HL-60 (cell line): ENCODE measurements at regions not wholly inside any gene's neighbourhood (a gene's known extent, or its start where the extent isn't known, plus 50 kb on each side); places are given as distances from the start of the nearest gene placed in this dataset.

ENCODE experiments used
- CTCF ChIP-seq: IDR thresholded peaks from one replicate; pipeline ENCODE4 v1.5.1; 2011; ENCODE audit warnings: low read length, control low read depth, inconsistent platforms; ENCODE audit not compliant: insufficient read depth
- GABPA ChIP-seq: IDR thresholded peaks from 2 replicates; pipeline ENCODE4 v1.6.1; 2012; ENCODE audit warnings: low read depth
- POLR2AphosphoS5 ChIP-seq: IDR thresholded peaks from 2 replicates; pipeline ENCODE4 v1.6.1; 2012; ENCODE audit warnings: low read depth
- SPI1 ChIP-seq: IDR thresholded peaks from 2 replicates; pipeline ENCODE4 v1.6.1; 2012; ENCODE audit warnings: low read depth, mild to moderate bottlenecking, borderline replicate concordance
- TF ChIP-seq, protein P1 (sequence below): IDR thresholded peaks from 2 replicates; pipeline ENCODE4 v1.6.1; 2012; ENCODE audit warnings: low read depth; ENCODE audit not compliant: insufficient replicate concordance

DNA sequence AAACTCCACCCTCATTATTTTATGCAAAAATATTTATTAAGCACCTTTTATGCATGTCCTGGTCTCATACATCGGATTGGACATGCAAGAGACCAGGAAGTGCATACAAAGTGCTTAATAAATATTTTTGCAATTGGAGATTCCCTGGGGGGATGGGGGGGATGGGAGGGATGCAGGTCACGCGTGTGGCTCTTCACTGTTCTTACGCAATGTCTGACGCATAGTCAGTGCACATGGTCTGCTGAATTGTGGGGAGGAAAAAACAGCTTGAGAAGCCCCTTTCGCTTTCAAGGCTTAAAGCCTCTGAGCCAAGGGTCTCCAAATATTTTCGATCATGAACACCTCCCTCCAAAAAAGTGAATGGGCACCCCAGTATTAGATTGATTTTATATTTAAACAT, 96.7 kb upstream of the XYLT1 start:
- TF ChIP-seq POLR2AphosphoS5 (no peak), CTCF (no peak), GABPA (no peak), SPI1 (no peak)
- TF ChIP-seq, protein P1, sequence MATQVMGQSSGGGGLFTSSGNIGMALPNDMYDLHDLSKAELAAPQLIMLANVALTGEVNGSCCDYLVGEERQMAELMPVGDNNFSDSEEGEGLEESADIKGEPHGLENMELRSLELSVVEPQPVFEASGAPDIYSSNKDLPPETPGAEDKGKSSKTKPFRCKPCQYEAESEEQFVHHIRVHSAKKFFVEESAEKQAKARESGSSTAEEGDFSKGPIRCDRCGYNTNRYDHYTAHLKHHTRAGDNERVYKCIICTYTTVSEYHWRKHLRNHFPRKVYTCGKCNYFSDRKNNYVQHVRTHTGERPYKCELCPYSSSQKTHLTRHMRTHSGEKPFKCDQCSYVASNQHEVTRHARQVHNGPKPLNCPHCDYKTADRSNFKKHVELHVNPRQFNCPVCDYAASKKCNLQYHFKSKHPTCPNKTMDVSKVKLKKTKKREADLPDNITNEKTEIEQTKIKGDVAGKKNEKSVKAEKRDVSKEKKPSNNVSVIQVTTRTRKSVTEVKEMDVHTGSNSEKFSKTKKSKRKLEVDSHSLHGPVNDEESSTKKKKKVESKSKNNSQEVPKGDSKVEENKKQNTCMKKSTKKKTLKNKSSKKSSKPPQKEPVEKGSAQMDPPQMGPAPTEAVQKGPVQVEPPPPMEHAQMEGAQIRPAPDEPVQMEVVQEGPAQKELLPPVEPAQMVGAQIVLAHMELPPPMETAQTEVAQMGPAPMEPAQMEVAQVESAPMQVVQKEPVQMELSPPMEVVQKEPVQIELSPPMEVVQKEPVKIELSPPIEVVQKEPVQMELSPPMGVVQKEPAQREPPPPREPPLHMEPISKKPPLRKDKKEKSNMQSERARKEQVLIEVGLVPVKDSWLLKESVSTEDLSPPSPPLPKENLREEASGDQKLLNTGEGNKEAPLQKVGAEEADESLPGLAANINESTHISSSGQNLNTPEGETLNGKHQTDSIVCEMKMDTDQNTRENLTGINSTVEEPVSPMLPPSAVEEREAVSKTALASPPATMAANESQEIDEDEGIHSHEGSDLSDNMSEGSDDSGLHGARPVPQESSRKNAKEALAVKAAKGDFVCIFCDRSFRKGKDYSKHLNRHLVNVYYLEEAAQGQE = no peak
